ENCODE measurements at regions not wholly inside any gene's neighbourhood (a gene's known extent, or its start where the extent isn't known, plus 50 kb on each side); places are given as distances from the start of the nearest gene placed in this dataset.

- Histone ChIP-seq H3K4me2 (ENCODE audit: low read length) (no peak overlapping the region), H3K27ac (no peak overlapping the region), H2AFZ (no peak overlapping the region), H3K79me2 (no peaks in the 10 kb centered on the region), H3K9me3 (ENCODE audit: control insufficient read depth, low read length) (no peaks in the 10 kb centered on the region), H3K4me3 (ENCODE audit: low read depth, low read length) (no peak overlapping the region), H3K27me3 (ENCODE audit: control insufficient read depth, insufficient read depth, low read length) (no peaks in the 10 kb centered on the region), H3K9ac (no peak overlapping the region), H3K36me3 (ENCODE audit: control insufficient read depth, insufficient read depth, low read length) (no peaks in the 10 kb centered on the region), H3K4me1 (no peaks in the 10 kb centered on the region)
- no peak for TF ChIP-seq CTCF (IDR thresholded peaks at IDR 0.05)
Measured at GRCh38 chr5:175388531-175388930, 55.5 kb downstream of the DRD1 start.

DNA sequence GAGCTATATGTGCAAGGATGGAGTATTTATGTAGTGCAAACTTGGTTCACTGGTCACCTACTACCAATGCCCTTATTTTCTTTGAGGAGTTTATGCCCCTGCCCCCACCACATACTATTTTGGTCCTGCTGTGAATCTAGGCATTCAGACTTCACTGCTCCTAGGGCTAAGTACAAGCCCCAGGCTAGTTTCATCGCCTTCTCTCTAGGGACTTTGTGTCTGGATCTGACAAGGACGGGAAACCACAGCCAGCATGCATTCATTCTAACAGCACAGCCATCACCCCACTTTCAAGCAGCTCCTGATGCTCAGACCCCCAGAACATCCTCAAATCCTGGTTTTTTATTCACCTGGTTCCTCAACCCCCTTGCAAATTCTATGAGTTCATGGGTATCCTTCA, 56.8 kb downstream of the DRD1 start:
- Histone ChIP-seq H3K27ac (no peak overlapping the region), H3K4me3 (ENCODE audit: low read depth, low read length) (no peak overlapping the region), H3K9me3 (ENCODE audit: control insufficient read depth, low read length) (no peaks in the 10 kb centered on the region), H3K4me1 (no peaks in the 10 kb centered on the region), H3K4me2 (ENCODE audit: low read length) (no peak overlapping the region), H3K27me3 (ENCODE audit: control insufficient read depth, insufficient read depth, low read length) (no peaks in the 10 kb centered on the region), H3K9ac (no peak overlapping the region), H3K36me3 (ENCODE audit: control insufficient read depth, insufficient read depth, low read length) (no peaks in the 10 kb centered on the region), H2AFZ (no peak overlapping the region), H3K79me2 (no peaks in the 10 kb centered on the region)
- no peak for TF ChIP-seq CTCF (IDR thresholded peaks at IDR 0.05)

DNA sequence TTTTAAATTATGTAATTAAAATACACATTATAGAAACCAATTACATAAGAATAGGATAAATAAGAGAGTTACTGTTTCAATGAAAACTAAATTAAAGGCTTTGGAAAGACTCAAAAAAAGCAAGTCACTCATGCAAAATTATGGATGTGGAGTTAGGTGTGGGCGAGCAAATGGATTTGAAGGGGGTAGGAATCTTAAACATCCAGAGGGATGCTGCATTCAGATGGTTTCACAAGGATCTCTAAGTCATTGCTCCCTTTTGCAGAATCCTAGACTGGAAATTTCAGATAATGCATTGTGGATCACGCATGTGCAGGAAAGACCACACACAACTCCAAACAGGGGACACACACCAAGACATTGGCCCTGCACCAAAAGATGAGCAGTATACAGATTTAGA, 57.5 kb downstream of the DRD1 start:
- Histone ChIP-seq H3K79me2 (no peaks in the 10 kb centered on the region), H3K27ac (no peak overlapping the region), H3K4me1 (no peaks in the 10 kb centered on the region), H3K4me3 (ENCODE audit: low read depth, low read length) (no peak overlapping the region), H3K9me3 (ENCODE audit: control insufficient read depth, low read length) (no peaks in the 10 kb centered on the region), H3K36me3 (ENCODE audit: control insufficient read depth, insufficient read depth, low read length) (no peaks in the 10 kb centered on the region), H3K9ac (no peak overlapping the region), H3K27me3 (ENCODE audit: control insufficient read depth, insufficient read depth, low read length) (no peaks in the 10 kb centered on the region), H2AFZ (no peak overlapping the region), H3K4me2 (ENCODE audit: low read length) (no peak overlapping the region)
- no peak for TF ChIP-seq CTCF (IDR thresholded peaks at IDR 0.05)

- no peak overlapping the region for H3K9ac ChIP-seq
- no peak for TF ChIP-seq CTCF (IDR thresholded peaks at IDR 0.05)
- no peaks in the 10 kb centered on the region for H3K36me3 ChIP-seq (ENCODE audit: control insufficient read depth, insufficient read depth, low read length)
- H3K4me1 ChIP-seq, result no peaks in the 10 kb centered on the region
- H3K27ac ChIP-seq, result no peak overlapping the region
- no peaks in the 10 kb centered on the region for H3K27me3 ChIP-seq (ENCODE audit: control insufficient read depth, insufficient read depth, low read length)
- no peak overlapping the region for H2AFZ ChIP-seq
- H3K4me3 ChIP-seq (ENCODE audit: low read depth, low read length), result no peak overlapping the region
- H3K4me2 ChIP-seq (ENCODE audit: low read length), result no peak overlapping the region
- no peaks in the 10 kb centered on the region for H3K79me2 ChIP-seq
- H3K9me3 ChIP-seq (ENCODE audit: control insufficient read depth, low read length), result no peaks in the 10 kb centered on the region
Measured at GRCh38 chr5:175385691-175386362, 58.2 kb downstream of the DRD1 start.

Data from parathyroid adenoma (tissue), 2 donors.